GM12878 (cell line): ENCODE measurements at regions not wholly inside any gene's neighbourhood (a gene's known extent, or its start where the extent isn't known, plus 50 kb on each side); places are given as distances from the start of the nearest gene placed in this dataset.
A peak's percentile ranks its signal among the peaks of the same experiment; 100 is the strongest.

Experiments
- ASH2L ChIP-seq: fragments of 300-600, 200-600 bp; sonication (generic); IDR thresholded peaks from 2 replicates; pipeline ENCODE4 v1.6.1; 2017; ENCODE audit warnings: low read depth, mild to moderate bottlenecking, borderline replicate concordance
- BACH1 ChIP-seq: fragments of 450-650 bp; IDR thresholded peaks from 2 replicates; pipeline ENCODE4 v1.6.1; 2017; ENCODE audit warnings: mild to moderate bottlenecking, borderline replicate concordance
- CBX3 ChIP-seq: fragments of 200-600 bp; sonication (generic); IDR thresholded peaks from 2 replicates; pipeline ENCODE4 v1.6.1; 2016; ENCODE audit warnings: low read depth, borderline replicate concordance
- DPF2 ChIP-seq: fragments of 450-650 bp; IDR thresholded peaks from 2 replicates; pipeline ENCODE4 v1.6.1; 2017; ENCODE audit warnings: mild to moderate bottlenecking
- EGR1 ChIP-seq, 2 experiments: IDR thresholded peaks; 1 replicate in 1 of 2; 2 replicates in 1 of 2; pipeline ENCODE4 v1.6.1; 2011 to 2012; ENCODE audit warnings: low read depth in 2 of 2, low read length in 2 of 2, borderline replicate concordance in 1 of 2, mild to moderate bottlenecking in 1 of 2, moderate library complexity in 1 of 2
- ETV6 ChIP-seq, 2 experiments: fragments of 450-650 bp in 1 of 2; IDR thresholded peaks in 1 of 2; conservative IDR thresholded peaks in 1 of 2; 2 replicates each; pipeline ENCODE4 v1.6.1; 2014; ENCODE audit warnings: antibody characterized with exemption in 1 of 2, borderline replicate concordance in 1 of 2, low read depth in 1 of 2, mild to moderate bottlenecking in 1 of 2, moderate library complexity in 1 of 2
- FOS ChIP-seq: IDR thresholded peaks from 3 replicates; pipeline ENCODE4 v1.6.1; 2011; ENCODE audit warnings: borderline replicate concordance; ENCODE audit not compliant: insufficient read length; ENCODE audit errors: extremely low read depth
- FOXK2 ChIP-seq: fragments of 450-650 bp; IDR thresholded peaks from 2 replicates; pipeline ENCODE4 v1.6.1; 2017; ENCODE audit warnings: mild to moderate bottlenecking, moderate library complexity
- GATAD2B ChIP-seq: fragments of 450-650 bp; conservative IDR thresholded peaks from 2 replicates; pipeline ENCODE4 v1.6.1; 2017; ENCODE audit warnings: low read depth, mild to moderate bottlenecking, moderate library complexity
- HDAC2 ChIP-seq: fragments of 200-600 bp; sonication (generic); IDR thresholded peaks from 2 replicates; pipeline ENCODE4 v1.6.1; 2017
- NBN ChIP-seq: fragments of 450-650 bp; IDR thresholded peaks from 2 replicates; pipeline ENCODE4 v1.6.1; 2016
- NRF1 ChIP-seq: conservative IDR thresholded peaks from 2 replicates; pipeline ENCODE4 v1.6.1; 2011; ENCODE audit warnings: mild to moderate bottlenecking, low read depth, low read length, improper control_type of control experiment
- RAD21 ChIP-seq: IDR thresholded peaks from 2 replicates; pipeline ENCODE4 v1.6.1; 2011; ENCODE audit warnings: mild to moderate bottlenecking, low read depth, low read length, moderate library complexity; ENCODE audit not compliant: insufficient read depth
- RELA ChIP-seq: fragments of 450-650 bp; IDR thresholded peaks from 2 replicates; pipeline ENCODE4 v1.8.0; 2014; ENCODE audit warnings: borderline replicate concordance; ENCODE audit not compliant: partially characterized antibody
- RFX5 ChIP-seq: IDR thresholded peaks from 2 replicates; pipeline ENCODE4 v1.6.1; 2011; ENCODE audit warnings: low read depth, low read length, improper control_type of control experiment
- SIX5 ChIP-seq: IDR thresholded peaks from 2 replicates; pipeline ENCODE4 v1.6.1; 2011; ENCODE audit warnings: mild to moderate bottlenecking, low read depth, low read length, moderate library complexity; ENCODE audit not compliant: severe bottlenecking
- SMC3 ChIP-seq: IDR thresholded peaks from 2 replicates; pipeline ENCODE4 v1.6.1; 2011; ENCODE audit warnings: low read length, improper control_type of control experiment, borderline replicate concordance
- SP1 ChIP-seq: IDR thresholded peaks from one replicate; pipeline ENCODE4 v1.6.1; 2011; ENCODE audit warnings: low read depth, low read length
- SPI1 ChIP-seq: IDR thresholded peaks from 2 replicates; pipeline ENCODE4 v1.6.1; 2011; ENCODE audit warnings: low read depth, mild to moderate bottlenecking, low read length, moderate library complexity, borderline replicate concordance; ENCODE audit not compliant: insufficient read depth
- STAT1 ChIP-seq: fragments of 450-650 bp; conservative IDR thresholded peaks from 2 replicates; pipeline ENCODE4 v1.6.1; 2014; ENCODE audit warnings: antibody characterized with exemption, mild to moderate bottlenecking
- TF ChIP-seq, protein P1 (sequence below): fragments of 450-650 bp; IDR thresholded peaks from 2 replicates; pipeline ENCODE4 v1.6.1; 2017; ENCODE audit warnings: mild to moderate bottlenecking, moderate library complexity
- TF ChIP-seq, protein P2 (sequence below): IDR thresholded peaks from 2 replicates; pipeline ENCODE4 v1.6.1; 2012; ENCODE audit warnings: low read depth, low read length, improper control_type of control experiment
- TF ChIP-seq, protein P3 (sequence below): IDR thresholded peaks from 2 replicates; pipeline ENCODE4 v1.6.1; 2012; ENCODE audit warnings: low read depth, low read length, improper control_type of control experiment
- TF ChIP-seq, protein P4 (sequence below): IDR thresholded peaks from 2 replicates; pipeline ENCODE4 v1.6.1; 2011; ENCODE audit warnings: low read depth, mild to moderate bottlenecking, low read length, moderate library complexity, borderline replicate concordance; ENCODE audit errors: extremely low read depth

DNA sequence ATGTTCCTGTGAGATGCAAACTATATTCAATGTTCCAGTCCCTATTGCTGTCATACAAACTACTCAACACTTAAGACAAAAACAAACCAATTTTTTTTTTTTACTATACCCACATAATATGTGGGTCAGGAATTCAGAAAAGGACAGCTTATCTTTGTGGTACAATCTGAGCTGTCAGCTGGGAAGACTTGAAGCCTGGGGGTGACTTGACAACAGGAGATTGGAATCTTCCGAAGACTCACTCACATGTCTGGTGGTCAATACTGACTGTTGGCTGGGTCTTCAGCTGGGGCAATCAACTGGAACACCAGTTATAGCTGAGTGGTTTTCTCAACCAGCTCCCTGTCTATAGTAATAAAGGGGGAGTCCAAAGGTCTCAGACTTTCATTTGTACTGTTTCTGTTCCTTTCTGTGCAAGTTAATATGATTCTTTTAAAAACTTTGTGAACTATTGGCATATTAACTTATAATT lies 81.7 kb upstream of the ATP1B1 start (continued):
- TF ChIP-seq, protein P1, sequence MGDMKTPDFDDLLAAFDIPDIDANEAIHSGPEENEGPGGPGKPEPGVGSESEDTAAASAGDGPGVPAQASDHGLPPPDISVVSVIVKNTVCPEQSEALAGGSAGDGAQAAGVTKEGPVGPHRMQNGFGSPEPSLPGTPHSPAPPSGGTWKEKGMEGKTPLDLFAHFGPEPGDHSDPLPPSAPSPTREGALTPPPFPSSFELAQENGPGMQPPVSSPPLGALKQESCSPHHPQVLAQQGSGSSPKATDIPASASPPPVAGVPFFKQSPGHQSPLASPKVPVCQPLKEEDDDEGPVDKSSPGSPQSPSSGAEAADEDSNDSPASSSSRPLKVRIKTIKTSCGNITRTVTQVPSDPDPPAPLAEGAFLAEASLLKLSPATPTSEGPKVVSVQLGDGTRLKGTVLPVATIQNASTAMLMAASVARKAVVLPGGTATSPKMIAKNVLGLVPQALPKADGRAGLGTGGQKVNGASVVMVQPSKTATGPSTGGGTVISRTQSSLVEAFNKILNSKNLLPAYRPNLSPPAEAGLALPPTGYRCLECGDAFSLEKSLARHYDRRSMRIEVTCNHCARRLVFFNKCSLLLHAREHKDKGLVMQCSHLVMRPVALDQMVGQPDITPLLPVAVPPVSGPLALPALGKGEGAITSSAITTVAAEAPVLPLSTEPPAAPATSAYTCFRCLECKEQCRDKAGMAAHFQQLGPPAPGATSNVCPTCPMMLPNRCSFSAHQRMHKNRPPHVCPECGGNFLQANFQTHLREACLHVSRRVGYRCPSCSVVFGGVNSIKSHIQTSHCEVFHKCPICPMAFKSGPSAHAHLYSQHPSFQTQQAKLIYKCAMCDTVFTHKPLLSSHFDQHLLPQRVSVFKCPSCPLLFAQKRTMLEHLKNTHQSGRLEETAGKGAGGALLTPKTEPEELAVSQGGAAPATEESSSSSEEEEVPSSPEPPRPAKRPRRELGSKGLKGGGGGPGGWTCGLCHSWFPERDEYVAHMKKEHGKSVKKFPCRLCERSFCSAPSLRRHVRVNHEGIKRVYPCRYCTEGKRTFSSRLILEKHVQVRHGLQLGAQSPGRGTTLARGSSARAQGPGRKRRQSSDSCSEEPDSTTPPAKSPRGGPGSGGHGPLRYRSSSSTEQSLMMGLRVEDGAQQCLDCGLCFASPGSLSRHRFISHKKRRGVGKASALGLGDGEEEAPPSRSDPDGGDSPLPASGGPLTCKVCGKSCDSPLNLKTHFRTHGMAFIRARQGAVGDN, result peak; percentile 81
- peak in 1 of 2 experiments; percentile 54; a peak in 1 of 4 replicates for TF ChIP-seq ETV6 (conservative IDR thresholded peaks at IDR 0.05 in 1 of 2, IDR thresholded peaks at IDR 0.05 in 1 of 2; ENCODE audit: borderline replicate concordance in 1 of 2, low read depth in 1 of 2)
- TF ChIP-seq ASH2L, result no peak
- TF ChIP-seq SIX5, result no peak
- no peak for TF ChIP-seq FOXK2
- peak; percentile 24; the same call in 1 of the 2 replicates for TF ChIP-seq GATAD2B
- 0 out of 2 replicates have a peak, but pooled peaks have one; percentile 70 for TF ChIP-seq DPF2
- TF ChIP-seq NRF1, result no peak
- TF ChIP-seq SMC3, result no peak
- TF ChIP-seq CBX3, result no peak
- TF ChIP-seq, protein P2, sequence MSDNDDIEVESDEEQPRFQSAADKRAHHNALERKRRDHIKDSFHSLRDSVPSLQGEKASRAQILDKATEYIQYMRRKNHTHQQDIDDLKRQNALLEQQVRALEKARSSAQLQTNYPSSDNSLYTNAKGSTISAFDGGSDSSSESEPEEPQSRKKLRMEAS, result no peak; the same call in 1 of the 2 replicates
- TF ChIP-seq, protein P3, sequence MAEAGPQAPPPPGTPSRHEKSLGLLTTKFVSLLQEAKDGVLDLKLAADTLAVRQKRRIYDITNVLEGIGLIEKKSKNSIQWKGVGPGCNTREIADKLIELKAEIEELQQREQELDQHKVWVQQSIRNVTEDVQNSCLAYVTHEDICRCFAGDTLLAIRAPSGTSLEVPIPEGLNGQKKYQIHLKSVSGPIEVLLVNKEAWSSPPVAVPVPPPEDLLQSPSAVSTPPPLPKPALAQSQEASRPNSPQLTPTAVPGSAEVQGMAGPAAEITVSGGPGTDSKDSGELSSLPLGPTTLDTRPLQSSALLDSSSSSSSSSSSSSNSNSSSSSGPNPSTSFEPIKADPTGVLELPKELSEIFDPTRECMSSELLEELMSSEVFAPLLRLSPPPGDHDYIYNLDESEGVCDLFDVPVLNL, result no peak
- TF ChIP-seq EGR1 (IDR thresholded peaks at IDR 0.05; ENCODE audit: borderline replicate concordance in 1 of 2, low read depth in 2 of 2, low read length in 2 of 2), result no peak
- TF ChIP-seq SP1, result no peak
- TF ChIP-seq FOS, result no peak
- 0 out of 2 replicates have a peak, but pooled peaks have one; percentile 14 for TF ChIP-seq RAD21
- peak; percentile 26; the same call in 1 of the 2 replicates for TF ChIP-seq RFX5
- TF ChIP-seq HDAC2, result 0 out of 2 replicates have a peak, but pooled peaks have one; percentile 60
- TF ChIP-seq, protein P4, sequence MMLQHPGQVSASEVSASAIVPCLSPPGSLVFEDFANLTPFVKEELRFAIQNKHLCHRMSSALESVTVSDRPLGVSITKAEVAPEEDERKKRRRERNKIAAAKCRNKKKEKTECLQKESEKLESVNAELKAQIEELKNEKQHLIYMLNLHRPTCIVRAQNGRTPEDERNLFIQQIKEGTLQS, result no peak
- no peak; the same call in 1 of the 2 replicates for TF ChIP-seq BACH1
- peak; percentile 75 for TF ChIP-seq SPI1
- TF ChIP-seq RELA, result peak; percentile 60
- no peak for TF ChIP-seq NBN
- TF ChIP-seq STAT1, result no peak
